NCI-H1092 treated with DMSO at 0.1 percent for 48 hours (cell line): ENCODE measurements at regions not wholly inside any gene's neighbourhood (a gene's known extent, or its start where the extent isn't known, plus 50 kb on each side); places are given as distances from the start of the nearest gene placed in this dataset.
"Not testable (repeated sequence)": the region's sequence is repeated elsewhere in the genome, so short reads cannot be mapped to it uniquely, and the experiment has no call there.

Source experiments
- DNase-seq: peaks from one replicate; lab custom pipeline; 2025; lab: John Stamatoyannopoulos, UW

DNA sequence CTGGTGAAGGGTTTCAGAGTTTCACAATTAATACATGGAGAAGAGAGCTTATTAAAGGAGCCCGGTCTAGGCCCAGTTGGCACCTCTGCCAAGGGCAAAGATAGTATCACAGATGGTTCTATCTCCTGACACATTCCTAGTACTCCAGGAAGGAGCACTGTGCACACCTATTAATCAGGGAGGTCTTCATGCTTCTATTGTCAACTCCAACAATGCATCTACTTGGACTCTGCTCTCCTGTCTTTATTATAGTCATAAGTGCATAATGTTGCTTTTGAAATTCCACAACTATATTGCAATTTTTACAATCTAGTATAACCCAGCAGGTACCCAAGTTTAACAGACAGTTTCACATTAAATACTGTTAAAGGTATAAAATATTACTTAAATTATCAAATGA is 174.5 kb upstream of the TSC22D1 start:
- DNase-seq, result no peak

DNA sequence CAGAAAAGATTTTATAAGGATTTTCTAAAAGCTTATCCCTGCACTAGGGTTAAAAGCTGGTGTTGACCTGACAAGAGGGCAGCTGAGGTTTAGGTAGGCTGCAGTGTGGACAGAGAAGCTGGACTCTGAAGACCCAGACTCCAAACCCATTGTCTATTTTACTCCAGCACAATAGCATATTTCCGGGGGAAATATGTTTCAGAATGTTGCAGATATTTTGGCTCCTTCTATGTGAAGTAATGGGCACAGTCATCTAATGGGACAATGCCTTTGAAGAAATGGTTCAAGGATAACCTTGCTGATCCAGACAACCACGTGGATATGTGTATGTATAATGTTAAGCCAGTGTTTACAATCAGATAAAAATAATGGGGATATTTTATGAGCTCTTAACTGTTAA is 173.8 kb upstream of the TSC22D1 start:
- DNase-seq, result no peak

DNA sequence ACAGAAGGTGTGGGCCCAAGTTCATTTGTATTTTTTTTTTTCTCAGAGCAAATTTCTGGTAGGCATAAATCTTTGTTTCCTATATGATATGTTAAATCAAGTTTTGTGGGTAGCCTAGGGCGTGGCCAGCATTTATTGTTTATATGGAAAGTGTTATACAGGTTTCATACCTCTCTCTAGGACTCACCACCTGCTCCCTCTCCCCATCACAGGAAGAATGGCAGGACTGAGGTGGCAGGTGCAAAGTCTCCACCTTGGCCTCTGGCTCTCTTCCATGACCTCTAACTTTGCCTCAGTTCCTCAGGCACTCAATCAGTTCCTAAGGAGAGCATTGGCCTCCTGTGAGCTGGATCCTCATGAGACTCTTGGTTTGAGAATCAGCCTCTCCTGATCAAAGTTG is 172.3 kb upstream of the TSC22D1 start:
- DNase-seq, result no peak

DNA sequence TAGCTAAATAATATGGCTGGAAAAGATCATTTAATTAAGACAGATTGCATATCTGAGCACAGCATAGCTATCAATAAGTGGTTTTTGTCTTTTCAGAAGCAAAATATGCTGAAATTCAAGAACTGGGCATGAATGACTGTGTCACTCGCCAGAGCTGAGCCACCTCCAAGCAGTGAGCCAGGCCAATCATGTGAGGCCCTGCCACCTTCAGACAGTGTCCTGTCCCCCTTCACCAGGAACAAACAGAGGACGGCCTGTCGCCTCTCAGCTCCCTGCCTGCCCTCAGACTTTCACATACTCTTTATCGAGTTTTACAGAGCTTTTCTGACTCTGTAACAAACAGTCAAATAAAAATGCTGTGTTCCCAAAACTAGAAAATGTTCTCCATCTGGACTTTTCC is 171.0 kb upstream of the TSC22D1 start:
- no peak for DNase-seq

DNA sequence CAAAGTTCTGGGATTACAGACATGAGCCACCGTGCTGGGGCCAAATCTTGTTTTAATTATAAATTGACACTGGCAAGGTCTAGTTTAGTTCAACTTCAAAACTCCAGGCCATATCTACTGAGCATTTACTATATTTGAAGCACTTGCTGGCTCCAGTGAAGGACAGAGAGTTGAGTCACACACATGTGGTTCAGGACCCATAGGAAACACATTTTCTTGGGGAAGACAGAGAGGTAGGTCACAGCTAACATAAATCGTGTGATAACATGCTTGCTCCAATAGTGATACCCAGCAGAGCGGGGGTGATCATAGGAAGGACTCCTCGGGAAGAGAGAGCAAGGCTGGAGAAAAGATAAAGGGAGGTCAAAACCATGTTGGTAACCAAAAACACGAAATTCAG is 170.6 kb upstream of the TSC22D1 start:
- DNase-seq, result no peak

DNA sequence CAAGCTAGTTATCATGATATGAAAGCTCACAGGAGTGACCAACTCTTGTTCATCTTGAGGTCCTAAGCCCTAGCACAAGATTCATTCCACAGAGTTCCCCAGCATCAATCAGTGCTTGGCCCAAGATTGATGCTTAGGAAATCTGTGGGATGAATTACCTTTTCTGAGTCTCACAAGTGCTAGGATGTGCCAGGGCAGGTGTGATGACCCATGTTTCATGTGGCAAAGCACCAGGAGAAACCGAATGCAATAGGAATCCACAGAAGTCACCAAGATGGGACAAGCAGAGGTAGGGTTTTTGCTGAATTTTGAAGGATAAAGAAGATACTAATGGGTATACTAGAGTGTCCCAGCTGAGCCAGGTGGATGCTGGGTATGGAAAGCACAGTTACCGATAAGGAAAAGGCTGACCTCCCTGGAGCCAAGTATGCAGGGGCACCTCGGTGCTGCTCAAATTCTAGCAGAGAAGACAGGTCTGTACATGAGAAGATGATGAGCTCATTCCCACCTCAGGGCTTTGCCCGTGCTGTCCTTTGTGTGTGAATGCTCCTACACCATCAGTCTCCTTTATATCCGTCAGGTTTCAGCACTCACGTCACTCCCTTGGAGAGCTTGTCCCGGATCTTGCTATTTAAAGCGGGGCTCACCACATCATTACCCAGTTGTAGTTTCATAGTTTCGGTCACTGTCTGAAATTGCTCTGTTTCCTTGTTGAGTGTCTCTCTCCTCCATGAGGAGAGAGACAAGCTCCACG is 168.9 kb upstream of the TSC22D1 start:
- no peak for DNase-seq

DNA sequence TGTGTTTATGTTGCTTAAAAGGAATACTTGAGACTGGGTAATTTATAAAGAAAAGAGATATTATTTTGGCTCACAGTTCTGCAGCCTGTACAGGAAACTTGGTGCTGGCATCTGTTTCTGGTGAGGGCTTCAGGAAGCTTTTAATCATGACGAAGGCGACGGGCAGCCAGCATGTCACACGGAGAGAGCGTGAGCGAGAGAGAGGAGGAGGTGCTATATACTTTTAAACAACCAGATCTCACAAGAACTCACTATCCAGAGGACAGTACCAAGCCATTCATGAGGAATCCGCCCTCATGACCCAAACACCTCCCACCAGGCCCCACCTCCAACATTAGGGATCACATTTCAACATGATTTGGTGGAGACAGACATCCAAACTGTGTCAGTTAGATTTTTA is 163.4 kb upstream of the TSC22D1 start:
- no peak for DNase-seq

DNA sequence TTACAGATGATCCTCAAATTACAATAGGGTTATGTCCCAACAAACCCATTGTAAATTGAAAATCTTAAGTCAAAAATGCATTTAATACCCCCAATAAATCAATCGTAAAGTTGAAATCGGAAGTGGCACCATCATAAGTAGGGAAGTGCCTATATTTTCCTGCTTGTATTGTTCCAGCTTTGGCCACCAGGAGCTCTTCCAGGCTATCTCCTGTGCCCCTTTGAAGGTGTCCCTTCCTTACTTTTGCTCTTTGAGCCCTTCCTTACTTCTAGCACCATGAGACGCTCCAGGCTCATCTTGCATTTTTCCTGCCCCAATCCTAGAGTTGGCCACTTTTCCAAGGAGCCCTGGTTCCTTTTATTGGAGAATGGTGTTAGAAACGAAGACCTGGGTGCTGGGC is 163.0 kb upstream of the TSC22D1 start:
- DNase-seq, result no peak

DNA sequence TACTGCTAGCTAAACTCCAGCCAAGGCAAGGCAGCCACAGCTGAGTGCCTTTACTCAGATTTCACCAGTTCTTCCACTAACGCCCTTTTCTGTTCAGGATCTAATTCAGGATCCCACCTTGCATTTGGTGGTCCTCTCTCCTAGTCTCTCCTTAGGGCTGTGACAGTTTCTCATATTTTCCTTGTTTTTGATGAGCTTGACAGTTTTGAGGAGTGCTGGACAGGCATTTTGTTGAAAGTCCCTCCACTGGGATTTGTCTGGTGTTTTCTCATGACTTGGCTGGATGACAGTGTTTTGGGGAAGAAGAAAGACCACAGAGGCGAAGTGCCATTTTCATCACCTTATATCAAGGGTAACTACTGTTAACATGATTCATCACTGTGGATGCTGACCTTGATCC is 162.3 kb upstream of the TSC22D1 start:
- DNase-seq, result no peak

DNA sequence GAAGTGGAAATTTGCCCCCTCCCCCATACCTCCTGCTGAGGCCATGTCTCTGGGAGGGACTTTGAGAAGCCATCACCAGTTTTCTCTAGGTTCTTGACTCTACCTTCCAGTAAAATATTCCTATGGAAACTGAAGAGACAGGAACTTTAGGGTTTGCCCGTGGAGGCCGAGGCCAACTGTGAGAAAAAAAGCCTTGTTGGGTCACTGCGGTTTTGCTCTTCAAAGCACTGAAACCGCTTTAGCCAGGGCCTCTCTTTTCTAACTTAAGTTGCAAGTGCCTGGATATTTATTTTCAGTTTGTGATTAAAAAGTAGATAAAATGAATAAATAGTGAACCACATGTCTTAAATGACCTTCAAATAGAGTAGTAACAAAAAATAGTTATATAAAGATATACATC is 159.7 kb upstream of the TSC22D1 start:
- DNase-seq, result no peak

DNA sequence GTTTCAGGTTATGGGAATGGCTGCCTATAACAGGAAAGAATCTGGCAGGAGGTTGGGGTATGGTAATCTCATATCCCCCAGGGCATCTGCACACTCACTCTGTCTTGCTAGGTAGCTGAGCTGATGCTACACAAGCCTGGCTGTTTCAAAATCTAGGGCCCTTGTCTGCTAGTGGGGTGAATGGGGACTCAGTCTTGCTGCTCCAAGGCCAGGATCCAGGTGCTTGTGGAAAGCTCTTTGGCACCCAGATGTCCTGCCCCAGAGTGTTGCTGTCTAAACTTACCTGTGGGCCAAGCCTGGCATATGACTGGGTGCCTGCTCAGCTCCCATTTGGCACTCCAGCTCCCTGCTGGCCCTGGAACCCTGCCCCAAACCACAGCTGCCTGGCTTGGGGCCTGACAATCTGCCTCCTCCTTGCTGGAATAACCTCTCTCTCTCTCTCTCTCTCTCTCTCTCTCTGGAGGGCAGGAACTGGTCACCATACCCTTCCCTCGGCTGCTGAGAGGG is 158.1 kb upstream of the TSC22D1 start:
- DNase-seq, result peak; percentile 65

DNA sequence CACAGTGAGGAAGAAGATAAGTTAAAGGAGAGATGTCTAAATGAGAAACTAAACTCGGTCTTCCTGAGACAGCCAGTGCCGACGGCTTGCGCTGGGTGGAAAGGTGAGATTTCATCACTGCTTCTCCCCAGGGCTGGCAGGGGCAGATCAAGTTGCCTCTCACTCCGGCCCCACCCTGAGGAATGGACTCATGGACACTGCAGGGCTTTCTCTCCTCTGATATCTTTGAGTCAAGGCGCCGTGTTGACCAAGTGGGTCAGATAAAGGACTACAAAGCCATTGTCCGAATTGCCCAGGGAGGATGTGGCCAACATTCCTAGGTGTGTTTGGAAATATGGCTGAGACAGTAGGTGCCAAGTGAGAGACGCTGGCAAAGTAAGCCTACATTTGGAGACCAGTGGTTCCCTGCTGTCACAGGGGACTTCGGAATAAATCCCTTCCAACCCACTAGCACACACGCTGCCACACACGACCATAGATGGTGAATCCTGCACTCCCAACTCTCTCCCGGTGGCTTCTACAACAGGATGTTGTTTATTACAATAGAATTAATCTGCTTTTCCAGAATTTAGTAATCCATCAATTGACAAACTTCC is 156.5 kb upstream of the TSC22D1 start:
- no peak for DNase-seq

DNA sequence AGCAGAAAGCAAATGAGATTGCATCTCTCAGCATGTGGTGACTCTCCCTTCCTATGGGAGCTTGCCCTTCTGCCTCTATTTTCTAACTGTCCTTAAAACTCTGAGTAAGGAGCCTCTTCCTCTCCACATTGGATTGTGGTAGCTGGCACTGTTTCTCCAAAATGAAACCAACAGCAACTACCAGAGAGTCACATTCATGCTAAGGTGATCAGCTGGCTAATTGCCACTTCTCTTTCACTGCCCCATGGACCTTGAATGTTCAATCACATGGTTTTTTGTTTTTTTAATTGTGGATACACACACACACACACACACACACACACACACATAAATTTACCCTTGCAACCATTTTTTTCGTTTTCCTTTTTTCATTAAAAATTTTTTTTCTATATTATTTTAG is 154.7 kb upstream of the TSC22D1 start:
- DNase-seq, result no peak

DNA sequence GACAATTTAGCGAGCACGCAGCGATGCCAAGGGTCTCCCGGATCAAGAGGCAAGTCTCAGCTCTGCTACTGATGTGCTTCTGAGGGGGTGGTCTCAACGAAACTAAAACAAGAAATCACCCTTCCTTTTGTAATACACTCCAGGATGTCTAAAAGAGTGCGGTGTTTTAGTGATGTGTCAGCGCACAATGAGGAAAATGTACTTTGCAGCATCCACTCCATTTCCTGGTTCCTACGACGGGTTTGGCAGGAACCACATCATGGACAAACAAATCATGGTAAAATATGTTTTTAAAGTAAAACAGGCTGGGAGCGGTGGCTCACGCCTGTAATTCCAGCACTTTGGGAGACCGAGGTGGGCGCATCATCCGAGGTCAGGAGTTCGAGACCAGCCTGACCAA is 154.0 kb upstream of the TSC22D1 start:
- DNase-seq, result peak; percentile 85

DNA sequence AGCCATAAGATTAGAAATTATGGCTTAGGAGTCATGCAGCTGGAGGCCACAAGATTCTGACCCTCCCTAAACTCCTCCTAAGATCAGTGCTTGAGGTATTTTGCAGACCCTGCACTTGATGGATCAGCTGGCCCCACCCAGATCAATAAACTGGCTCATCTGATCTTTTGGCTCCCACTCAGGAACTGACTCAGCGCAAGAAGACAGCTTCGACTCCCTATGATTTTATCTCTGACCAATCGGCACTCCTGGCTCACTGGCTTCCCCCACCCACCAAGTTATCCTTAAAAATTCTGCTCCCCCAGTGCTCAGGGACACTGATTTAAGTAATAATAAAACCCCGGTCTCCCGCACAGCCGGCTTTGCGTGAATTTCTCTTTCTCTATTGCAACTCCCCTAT is 151.5 kb upstream of the TSC22D1 start:
- DNase-seq, result not testable (repeated sequence)

DNA sequence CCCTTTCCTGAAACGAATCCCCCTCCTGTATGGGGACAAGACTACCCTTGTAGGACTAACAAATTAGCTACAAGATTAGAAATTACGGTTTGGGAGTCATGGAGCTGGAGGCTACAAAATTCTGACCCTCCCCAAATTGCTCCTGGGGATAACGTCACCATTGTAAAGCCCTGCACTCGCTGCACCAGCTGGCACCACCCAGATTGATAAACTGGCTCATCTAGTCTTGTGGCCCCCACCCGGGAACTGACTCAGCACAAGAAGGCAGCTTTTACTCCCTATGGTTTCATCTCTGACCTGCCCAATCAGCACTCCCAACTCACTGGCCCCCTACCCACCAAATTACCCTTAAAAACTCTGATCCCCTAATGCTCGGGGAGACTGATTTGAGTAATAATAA is 150.6 kb upstream of the TSC22D1 start:
- DNase-seq, result no peak

DNA sequence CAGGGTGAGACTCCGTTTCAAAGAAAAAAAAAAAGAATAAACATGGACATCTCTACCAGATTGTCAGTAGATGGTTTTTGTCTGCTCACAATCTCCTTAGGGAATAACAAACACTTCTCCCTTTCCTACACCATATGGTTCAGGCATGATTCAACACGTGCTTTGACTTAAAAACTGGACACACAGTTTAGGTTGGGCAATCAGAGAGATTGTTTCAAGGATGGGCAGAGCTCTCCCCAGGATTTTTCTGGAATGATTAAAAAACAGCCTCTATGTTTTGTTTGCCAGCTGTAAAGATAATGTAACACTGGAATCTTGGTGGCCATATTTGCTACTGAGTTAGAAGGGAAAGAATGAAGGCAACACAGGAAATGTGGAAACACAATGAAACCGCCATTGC is 150.1 kb upstream of the TSC22D1 start:
- DNase-seq, result no peak

DNA sequence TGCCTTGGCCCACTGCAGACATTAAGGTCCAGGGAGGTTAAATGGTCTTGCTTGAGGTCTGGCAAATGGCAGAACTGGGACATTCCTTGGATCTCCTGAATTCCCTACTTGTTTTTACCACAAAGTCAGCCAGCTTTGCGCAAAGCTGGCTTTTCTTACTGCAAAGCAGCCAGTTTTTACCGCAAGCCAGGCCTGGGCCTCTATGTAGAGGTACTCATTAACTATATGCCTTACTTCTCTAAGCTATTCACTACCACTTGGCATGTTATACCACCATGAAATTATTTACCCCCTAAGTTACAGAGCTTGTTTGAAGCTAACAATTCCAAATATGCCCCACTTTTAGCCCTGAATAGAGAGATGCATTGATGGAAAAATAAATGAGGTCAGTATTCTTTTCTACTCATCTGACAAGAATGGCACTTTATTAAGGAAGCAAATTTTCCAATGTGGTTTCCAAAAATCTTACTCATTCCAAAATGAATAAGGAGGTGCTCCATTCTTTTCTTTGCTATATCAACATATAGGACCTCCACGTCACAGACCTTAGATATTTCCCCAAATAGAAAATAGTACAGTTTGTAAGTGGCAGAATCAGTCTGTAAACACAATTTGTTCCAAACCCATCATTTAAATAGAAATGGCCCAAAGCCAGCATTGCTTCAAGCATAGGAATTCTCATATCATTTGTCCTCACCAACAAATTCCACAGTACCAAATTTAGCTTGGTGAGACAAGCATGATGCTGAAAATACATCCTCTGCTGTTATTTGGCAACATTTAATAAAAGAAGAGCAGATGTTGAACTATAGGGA is 143.9 kb upstream of the TSC22D1 start:
- DNase-seq, result no peak

DNA sequence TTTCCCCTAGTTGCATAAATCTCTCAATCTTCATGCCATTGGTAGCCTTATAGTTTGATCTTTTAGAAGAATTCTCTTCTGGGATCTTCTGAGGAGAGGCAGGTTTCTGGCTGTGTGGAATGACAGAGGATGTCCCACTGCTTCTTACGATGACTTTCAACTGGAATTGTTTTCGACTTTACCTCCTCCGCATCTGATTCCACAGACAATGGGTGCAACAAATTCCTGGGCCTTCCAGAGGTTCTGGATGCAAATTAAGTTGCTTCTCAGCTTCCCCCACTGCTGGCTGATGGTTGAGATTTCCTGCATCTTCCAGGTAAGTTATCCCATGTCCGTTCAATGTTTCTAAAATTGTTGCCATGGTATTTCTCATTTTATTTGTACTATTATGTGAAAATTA is 142.3 kb upstream of the TSC22D1 start:
- DNase-seq, result no peak

DNA sequence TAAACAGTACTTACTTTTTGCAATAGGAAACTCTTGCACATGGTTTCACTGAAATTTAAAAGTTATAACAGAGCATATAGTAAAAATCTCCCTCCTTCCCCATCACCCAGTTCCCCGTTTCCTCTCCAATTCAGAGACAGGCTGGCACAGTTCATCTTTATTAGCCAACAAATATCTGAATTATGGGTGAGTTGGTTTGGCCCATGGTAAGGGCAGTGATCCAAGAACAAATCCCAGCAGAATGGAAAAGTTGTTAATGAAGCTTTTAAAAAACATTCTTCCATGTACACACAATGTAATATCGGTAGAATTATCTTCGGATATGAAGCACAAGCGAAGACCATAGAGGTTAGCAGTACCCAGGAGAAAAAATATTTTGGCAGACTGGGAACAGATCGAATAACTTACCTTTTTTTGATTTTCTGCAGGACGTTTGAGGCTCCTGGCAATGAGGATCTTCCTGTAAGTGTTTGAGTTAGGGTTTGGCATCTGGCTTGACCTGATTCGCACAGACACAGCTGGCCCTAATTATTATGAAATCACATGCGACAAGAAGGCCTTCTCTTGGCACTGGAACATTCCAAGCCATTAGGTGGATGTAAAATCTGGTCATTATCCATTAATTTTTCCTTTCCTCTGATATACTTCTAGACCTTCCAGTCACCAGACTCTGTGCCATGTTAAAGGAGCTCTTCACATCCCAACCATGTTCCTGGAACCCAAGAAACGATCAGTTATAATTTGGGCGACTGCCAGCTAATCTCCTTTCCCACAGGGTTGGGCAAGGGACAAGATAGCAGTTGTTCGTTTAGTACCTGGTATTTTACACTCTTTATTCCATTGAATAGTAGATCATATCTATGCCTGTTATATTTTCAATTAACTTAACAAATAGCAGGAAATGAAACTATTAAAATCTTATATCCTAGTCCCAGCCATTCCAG is 139.4 kb upstream of the TSC22D1 start:
- DNase-seq, result peak; percentile 72

DNA sequence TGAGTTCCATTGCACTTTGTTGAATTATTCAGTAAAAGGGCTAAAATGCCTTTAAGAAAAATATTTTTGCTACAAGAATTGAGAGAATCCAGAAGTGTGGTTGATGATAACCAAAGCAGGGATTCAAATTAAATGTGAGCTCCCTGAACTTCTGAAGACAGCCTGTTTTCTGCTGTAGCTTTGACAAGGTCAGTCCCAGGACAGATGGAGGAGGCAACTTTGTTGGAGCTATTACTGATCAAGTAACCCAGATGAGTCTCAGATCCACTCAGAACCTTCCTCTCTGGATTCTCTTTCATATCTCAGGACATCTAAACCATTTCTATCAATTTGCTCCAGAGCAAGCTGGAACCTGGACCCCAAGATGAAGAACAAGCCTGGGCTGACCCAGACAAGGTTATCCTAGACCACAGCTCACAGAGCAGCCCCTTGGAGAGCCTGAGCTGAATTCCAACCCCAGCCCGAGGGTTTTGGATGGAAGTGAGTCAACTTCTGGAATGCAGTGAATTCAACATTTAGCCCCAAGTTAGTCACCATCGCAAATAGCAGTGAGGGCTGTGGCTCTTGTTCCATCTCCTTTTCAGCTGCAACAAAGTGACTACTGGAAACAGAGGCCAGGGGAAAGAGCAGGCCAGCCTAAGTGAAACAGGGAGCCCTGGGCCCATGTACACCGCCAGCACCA is 137.8 kb upstream of the TSC22D1 start:
- DNase-seq, result no peak
